ENCODE measurements at regions not wholly inside any gene's neighbourhood (a gene's known extent, or its start where the extent isn't known, plus 50 kb on each side); places are given as distances from the start of the nearest gene placed in this dataset.

DNA sequence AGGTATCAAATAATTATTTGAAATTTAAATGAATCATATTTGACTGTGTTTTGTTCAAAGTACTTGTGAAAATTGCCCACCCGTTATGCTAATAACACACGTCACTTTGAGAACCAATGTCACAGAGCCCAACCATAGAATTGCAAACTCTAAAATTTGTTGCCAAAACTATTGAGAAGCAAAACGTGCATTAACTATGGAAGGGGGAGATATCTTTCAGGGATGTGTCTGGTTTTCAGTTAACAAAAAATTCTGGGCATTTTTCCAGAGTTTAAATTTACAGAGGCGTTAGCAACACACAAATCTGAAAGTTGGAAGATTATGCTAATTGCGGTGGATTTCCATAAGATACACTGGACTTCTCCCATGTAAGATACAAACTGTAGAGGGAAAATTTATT, 371.8 kb upstream of the E2F7 start:
- no peak for TF ChIP-seq POLR2A (IDR thresholded peaks at IDR 0.05; ENCODE audit: low read depth, low read length)
- TF ChIP-seq, protein P1, sequence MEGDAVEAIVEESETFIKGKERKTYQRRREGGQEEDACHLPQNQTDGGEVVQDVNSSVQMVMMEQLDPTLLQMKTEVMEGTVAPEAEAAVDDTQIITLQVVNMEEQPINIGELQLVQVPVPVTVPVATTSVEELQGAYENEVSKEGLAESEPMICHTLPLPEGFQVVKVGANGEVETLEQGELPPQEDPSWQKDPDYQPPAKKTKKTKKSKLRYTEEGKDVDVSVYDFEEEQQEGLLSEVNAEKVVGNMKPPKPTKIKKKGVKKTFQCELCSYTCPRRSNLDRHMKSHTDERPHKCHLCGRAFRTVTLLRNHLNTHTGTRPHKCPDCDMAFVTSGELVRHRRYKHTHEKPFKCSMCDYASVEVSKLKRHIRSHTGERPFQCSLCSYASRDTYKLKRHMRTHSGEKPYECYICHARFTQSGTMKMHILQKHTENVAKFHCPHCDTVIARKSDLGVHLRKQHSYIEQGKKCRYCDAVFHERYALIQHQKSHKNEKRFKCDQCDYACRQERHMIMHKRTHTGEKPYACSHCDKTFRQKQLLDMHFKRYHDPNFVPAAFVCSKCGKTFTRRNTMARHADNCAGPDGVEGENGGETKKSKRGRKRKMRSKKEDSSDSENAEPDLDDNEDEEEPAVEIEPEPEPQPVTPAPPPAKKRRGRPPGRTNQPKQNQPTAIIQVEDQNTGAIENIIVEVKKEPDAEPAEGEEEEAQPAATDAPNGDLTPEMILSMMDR (IDR thresholded peaks at IDR 0.05 in 2 of 3, conservative IDR thresholded peaks at IDR 0.05 in 1 of 3; ENCODE audit: control insufficient read depth in 2 of 3, extremely low read depth in 1 of 3, insufficient read depth in 1 of 3, low read depth in 3 of 3, low read length in 3 of 3), result no peak
- no peak for TF ChIP-seq CREB1 (IDR thresholded peaks at IDR 0.05; ENCODE audit: low read depth)
- TF ChIP-seq HDAC2 (IDR thresholded peaks at IDR 0.05), result no peak
- no peak for TF ChIP-seq CHD4 (IDR thresholded peaks at IDR 0.05)

Measured in GM12878 (cell line).